Neutrophil (primary cell): ENCODE measurements at regions not wholly inside any gene's neighbourhood (a gene's known extent, or its start where the extent isn't known, plus 50 kb on each side); places are given as distances from the start of the nearest gene placed in this dataset.

ENCODE experiments used
- H3K27ac ChIP-seq: fragments of 200-600 bp; sonication (generic); 2 replicates; pipeline ENCODE4 v1.5.1; 2016; ENCODE audit warnings: mild to moderate bottlenecking, moderate library complexity
- H3K27me3 ChIP-seq: fragments of 200-600 bp; sonication (generic); 2 replicates; pipeline ENCODE4 v1.6.0; 2016; ENCODE audit warnings: mild to moderate bottlenecking
- H3K36me3 ChIP-seq: fragments of 200-600 bp; sonication (generic); 2 replicates; pipeline ENCODE4 v1.5.1; 2017
- H3K4me1 ChIP-seq, 2 experiments: fragments of 200-600 bp in 1 of 2; sonication (generic) in 1 of 2; 1 replicate in 1 of 2; 2 replicates in 1 of 2; pipeline versions ENCODE4 v1.5.1 to v1.6.1; 2013 to 2016; ENCODE audit warnings: low read depth in 1 of 2, low read length in 1 of 2, mild to moderate bottlenecking in 1 of 2, moderate library complexity in 1 of 2; ENCODE audit not compliant: control insufficient read depth in 1 of 2, insufficient read depth in 1 of 2
- H3K4me3 ChIP-seq, 2 experiments: fragments of 200-600 bp in 1 of 2; sonication (generic) in 1 of 2; 1 replicate in 1 of 2; 2 replicates in 1 of 2; pipeline ENCODE4 v1.5.1; 2013 to 2016; ENCODE audit warnings: low read depth in 1 of 2, low read length in 1 of 2, mild to moderate bottlenecking in 1 of 2, moderate library complexity in 1 of 2
- H3K9me3 ChIP-seq: fragments of 200-600 bp; sonication (generic); 2 replicates; pipeline ENCODE4 v1.5.1; 2016
- CTCF ChIP-seq: fragments of 200-600 bp; sonication (generic); IDR thresholded peaks from 2 replicates; pipeline ENCODE4 v1.5.1; 2016; ENCODE audit warnings: antibody characterized with exemption

GRCh38 chr11:128407962-128408361 lies 179.4 kb downstream of the ETS1 start:
- H3K27ac ChIP-seq: no peak overlapping the region
- TF ChIP-seq CTCF: no peak
- H3K36me3 ChIP-seq: no peaks in the 10 kb centered on the region
- peaks cover 0 to 5% of the 10 kb centered on the region in 2 experiments for H3K4me1 ChIP-seq
- H3K4me3 ChIP-seq: no peak overlapping the region
- H3K9me3 ChIP-seq: no peaks in the 10 kb centered on the region
- no peaks in the 10 kb centered on the region for H3K27me3 ChIP-seq

GRCh38 chr11:128405714-128406662 lies 181.4 kb downstream of the ETS1 start:
- H3K4me1 ChIP-seq: peaks cover 0 to 5% of the 10 kb centered on the region in 2 experiments
- H3K4me3 ChIP-seq: no peak overlapping the region
- TF ChIP-seq CTCF: no peak
- no peaks in the 10 kb centered on the region for H3K36me3 ChIP-seq
- H3K27me3 ChIP-seq: no peaks in the 10 kb centered on the region
- H3K9me3 ChIP-seq: no peaks in the 10 kb centered on the region
- no peak overlapping the region for H3K27ac ChIP-seq

GRCh38 chr11:128405112-128405511 lies 182.2 kb downstream of the ETS1 start:
- no peak overlapping the region for H3K27ac ChIP-seq
- no peak for TF ChIP-seq CTCF
- H3K4me3 ChIP-seq: no peak overlapping the region
- no peaks in the 10 kb centered on the region for H3K36me3 ChIP-seq
- peaks cover 0 to 5% of the 10 kb centered on the region in 2 experiments for H3K4me1 ChIP-seq
- H3K27me3 ChIP-seq: no peaks in the 10 kb centered on the region
- no peaks in the 10 kb centered on the region for H3K9me3 ChIP-seq

GRCh38 chr11:128404437-128404836 lies 182.9 kb downstream of the ETS1 start:
- Histone ChIP-seq H3K36me3 (no peaks in the 10 kb centered on the region), H3K27ac (no peak overlapping the region), H3K4me3 (no peak overlapping the region), H3K4me1 (peaks cover 0 to 11% of the 10 kb centered on the region in 2 experiments), H3K9me3 (no peaks in the 10 kb centered on the region), H3K27me3 (no peaks in the 10 kb centered on the region)
- no peak for TF ChIP-seq CTCF

GRCh38 chr11:128400382-128401203 lies 186.8 kb downstream of the ETS1 start:
- no peaks in the 10 kb centered on the region for H3K36me3 ChIP-seq
- no peak for TF ChIP-seq CTCF
- H3K4me1 ChIP-seq: peaks cover 0 to 15% of the 10 kb centered on the region in 2 experiments
- H3K9me3 ChIP-seq: no peaks in the 10 kb centered on the region
- H3K27me3 ChIP-seq: no peaks in the 10 kb centered on the region
- no peak overlapping the region for H3K27ac ChIP-seq
- H3K4me3 ChIP-seq: no peak overlapping the region
